KMS-11 (cell line): ENCODE measurements at regions not wholly inside any gene's neighbourhood (a gene's known extent, or its start where the extent isn't known, plus 50 kb on each side); places are given as distances from the start of the nearest gene placed in this dataset.

Source experiments
- H2AFZ ChIP-seq: fragments of 200-600 bp; sonication (generic); 2 replicates; pipeline ENCODE4 v1.6.1; 2016; ENCODE audit warnings: antibody characterized with exemption, mixed run types, low read depth
- H3K27ac ChIP-seq: fragments of 200-600 bp; sonication (generic); 2 replicates; pipeline ENCODE4 v1.6.1; 2016; ENCODE audit warnings: mild to moderate bottlenecking, mixed run types
- H3K27me3 ChIP-seq: fragments of 200-600 bp; sonication (generic); 2 replicates; pipeline ENCODE4 v1.6.1; 2017; ENCODE audit warnings: mild to moderate bottlenecking, low read depth, mixed run types, moderate library complexity; ENCODE audit not compliant: insufficient read depth
- H3K36me3 ChIP-seq: fragments of 200-600 bp; sonication (generic); 2 replicates; pipeline ENCODE4 v1.6.1; 2017; ENCODE audit warnings: mild to moderate bottlenecking, mixed run types; ENCODE audit not compliant: insufficient read depth
- H3K4me1 ChIP-seq: fragments of 200-600 bp; sonication (generic); 2 replicates; pipeline ENCODE4 v1.6.1; 2016; ENCODE audit warnings: mild to moderate bottlenecking, low read depth, mixed run types; ENCODE audit not compliant: poor library complexity, severe bottlenecking
- H3K4me2 ChIP-seq: fragments of 200-600 bp; sonication (generic); 2 replicates; pipeline ENCODE4 v1.7.0; 2016; ENCODE audit warnings: mild to moderate bottlenecking, mixed run types
- H3K4me3 ChIP-seq: fragments of 200-600 bp; sonication (generic); IDR thresholded peaks from 2 replicates; pipeline ENCODE4 v1.6.1; 2017; ENCODE audit warnings: low read depth, low read length, mixed read lengths; ENCODE audit not compliant: insufficient read depth
- H3K79me2 ChIP-seq: fragments of 200-600 bp; sonication (generic); 2 replicates; pipeline ENCODE4 v1.6.1; 2016; ENCODE audit warnings: low read depth, mixed run types; ENCODE audit not compliant: insufficient read depth
- H3K9ac ChIP-seq: fragments of 200-600 bp; sonication (generic); 2 replicates; pipeline ENCODE4 v1.6.1; 2016; ENCODE audit warnings: mild to moderate bottlenecking, mixed run types
- H4K20me1 ChIP-seq: fragments of 200-600 bp; sonication (generic); 2 replicates; pipeline ENCODE4 v1.6.1; 2016; ENCODE audit warnings: mild to moderate bottlenecking, mixed run types; ENCODE audit not compliant: insufficient read depth
- TF ChIP-seq, protein P1 (sequence below): fragments of 200-600 bp; sonication (generic); conservative IDR thresholded peaks from 2 replicates; pipeline ENCODE4 v1.6.1; 2017; ENCODE audit warnings: low read depth, mild to moderate bottlenecking, antibody characterized with exemption, low read length, moderate library complexity, mixed read lengths

GRCh38 chr3:162879021-162879562 lies 1382.5 kb downstream of the OTOL1 start:
- TF ChIP-seq, protein P1, sequence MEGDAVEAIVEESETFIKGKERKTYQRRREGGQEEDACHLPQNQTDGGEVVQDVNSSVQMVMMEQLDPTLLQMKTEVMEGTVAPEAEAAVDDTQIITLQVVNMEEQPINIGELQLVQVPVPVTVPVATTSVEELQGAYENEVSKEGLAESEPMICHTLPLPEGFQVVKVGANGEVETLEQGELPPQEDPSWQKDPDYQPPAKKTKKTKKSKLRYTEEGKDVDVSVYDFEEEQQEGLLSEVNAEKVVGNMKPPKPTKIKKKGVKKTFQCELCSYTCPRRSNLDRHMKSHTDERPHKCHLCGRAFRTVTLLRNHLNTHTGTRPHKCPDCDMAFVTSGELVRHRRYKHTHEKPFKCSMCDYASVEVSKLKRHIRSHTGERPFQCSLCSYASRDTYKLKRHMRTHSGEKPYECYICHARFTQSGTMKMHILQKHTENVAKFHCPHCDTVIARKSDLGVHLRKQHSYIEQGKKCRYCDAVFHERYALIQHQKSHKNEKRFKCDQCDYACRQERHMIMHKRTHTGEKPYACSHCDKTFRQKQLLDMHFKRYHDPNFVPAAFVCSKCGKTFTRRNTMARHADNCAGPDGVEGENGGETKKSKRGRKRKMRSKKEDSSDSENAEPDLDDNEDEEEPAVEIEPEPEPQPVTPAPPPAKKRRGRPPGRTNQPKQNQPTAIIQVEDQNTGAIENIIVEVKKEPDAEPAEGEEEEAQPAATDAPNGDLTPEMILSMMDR, result no peak
- Histone ChIP-seq H4K20me1 (no peaks in the 10 kb centered on the region), H3K4me3 (no peak overlapping the region), H3K4me1 (no peaks in the 10 kb centered on the region), H3K9ac (no peak overlapping the region), H3K79me2 (no peaks in the 10 kb centered on the region), H2AFZ (no peak overlapping the region), H3K36me3 (no peaks in the 10 kb centered on the region), H3K27ac (no peak overlapping the region), H3K27me3 (no peaks in the 10 kb centered on the region), H3K4me2 (no peak overlapping the region)

DNA sequence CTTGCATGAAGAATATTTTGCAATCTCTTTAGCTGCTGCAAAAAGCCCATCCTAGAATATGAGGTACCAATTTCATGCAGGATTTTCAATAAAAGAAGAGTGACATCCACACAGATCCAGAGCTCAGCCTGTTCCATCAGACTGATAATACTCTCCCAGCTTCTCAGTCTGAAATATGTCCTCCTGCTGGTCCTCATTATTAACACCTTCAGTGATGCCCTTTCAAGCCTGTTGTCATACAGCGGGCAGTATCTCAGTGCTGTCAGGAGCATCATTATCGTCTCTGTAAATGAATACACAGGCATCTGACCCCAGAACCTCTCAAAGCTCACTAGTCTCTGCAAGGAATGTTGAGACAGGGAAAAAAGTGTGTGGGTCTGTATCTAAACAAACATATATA lies 1387.8 kb downstream of the OTOL1 start:
- no peak overlapping the region for H3K9ac ChIP-seq
- H3K27me3 ChIP-seq, result no peaks in the 10 kb centered on the region
- no peak overlapping the region for H3K27ac ChIP-seq
- no peaks in the 10 kb centered on the region for H3K36me3 ChIP-seq
- H3K79me2 ChIP-seq, result no peaks in the 10 kb centered on the region
- TF ChIP-seq, protein P1, result no peak
- H3K4me2 ChIP-seq, result no peak overlapping the region
- no peak overlapping the region for H2AFZ ChIP-seq
- no peaks in the 10 kb centered on the region for H4K20me1 ChIP-seq
- H3K4me1 ChIP-seq, result no peaks in the 10 kb centered on the region
- no peak overlapping the region for H3K4me3 ChIP-seq

DNA sequence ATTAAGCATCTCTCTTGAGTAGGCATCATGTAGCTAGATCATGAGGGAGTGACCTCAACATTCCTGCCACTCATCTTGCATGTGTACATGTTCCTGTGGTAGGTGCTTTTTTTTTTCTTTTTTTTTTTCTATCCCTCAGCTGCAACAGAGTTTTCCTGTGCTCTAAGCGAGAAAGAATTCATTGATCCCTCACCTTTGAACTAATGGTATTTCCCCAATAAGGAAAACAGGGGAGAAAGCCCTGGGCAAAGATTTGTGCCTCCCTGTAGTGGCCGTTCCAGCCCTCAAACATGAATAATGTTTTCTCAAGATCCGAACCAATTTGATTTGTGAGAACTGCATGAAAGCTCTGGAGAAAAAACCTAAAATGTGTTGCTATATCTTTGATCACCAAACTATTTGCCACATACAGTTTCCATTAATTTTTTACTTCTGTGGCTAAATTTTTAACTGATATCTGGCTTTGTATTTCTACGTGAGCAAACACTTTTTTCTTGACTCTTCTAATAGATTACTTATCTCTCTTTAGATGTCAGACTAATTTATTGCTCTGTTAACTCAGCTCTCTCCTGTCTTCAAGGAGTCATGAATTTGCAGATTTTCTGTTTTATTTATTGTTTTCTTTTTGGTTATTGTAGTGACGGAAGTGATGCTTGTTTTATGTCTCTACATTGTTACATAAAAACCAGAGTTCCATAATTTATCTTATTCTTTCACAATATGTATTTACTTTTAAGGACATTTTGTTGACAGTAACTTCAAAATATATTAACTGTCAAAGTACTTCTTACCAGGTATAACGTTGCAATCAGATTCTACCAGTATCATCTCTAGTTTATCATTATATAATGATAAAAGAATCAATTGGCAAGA lies 1396.5 kb downstream of the OTOL1 start:
- Histone ChIP-seq H3K36me3 (no peaks in the 10 kb centered on the region), H3K9ac (no peak overlapping the region), H3K79me2 (no peaks in the 10 kb centered on the region), H4K20me1 (no peaks in the 10 kb centered on the region), H3K27ac (no peak overlapping the region), H3K27me3 (no peaks in the 10 kb centered on the region), H3K4me3 (no peak overlapping the region), H3K4me1 (no peaks in the 10 kb centered on the region), H2AFZ (no peak overlapping the region), H3K4me2 (no peak overlapping the region)
- TF ChIP-seq, protein P1, result no peak

DNA sequence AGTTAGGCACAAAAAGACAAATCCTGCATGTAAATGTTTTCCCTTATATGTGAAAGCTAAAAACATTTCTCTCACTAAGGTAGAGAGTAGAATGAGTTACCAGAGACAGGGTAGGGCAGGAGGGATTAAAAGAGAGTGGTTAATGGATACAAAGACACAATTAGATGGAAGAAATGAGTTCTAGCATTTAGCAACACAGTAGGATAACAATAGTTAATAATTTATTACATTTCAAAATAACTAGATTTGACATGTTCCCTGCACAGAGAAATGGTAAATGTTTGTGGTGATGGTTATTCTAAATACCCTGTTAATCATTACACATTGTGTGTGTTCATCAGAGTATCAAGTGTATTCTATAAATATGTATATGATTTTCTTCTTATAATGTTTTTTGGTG lies 1400.7 kb downstream of the OTOL1 start:
- no peaks in the 10 kb centered on the region for H3K4me1 ChIP-seq
- no peak overlapping the region for H3K4me2 ChIP-seq
- TF ChIP-seq, protein P1, result no peak
- no peaks in the 10 kb centered on the region for H3K27me3 ChIP-seq
- no peak overlapping the region for H3K27ac ChIP-seq
- H3K79me2 ChIP-seq, result no peaks in the 10 kb centered on the region
- H3K4me3 ChIP-seq, result no peak overlapping the region
- no peaks in the 10 kb centered on the region for H4K20me1 ChIP-seq
- no peaks in the 10 kb centered on the region for H3K36me3 ChIP-seq
- no peak overlapping the region for H2AFZ ChIP-seq
- no peak overlapping the region for H3K9ac ChIP-seq
